ENCODE measurements at regions not wholly inside any gene's neighbourhood (a gene's known extent, or its start where the extent isn't known, plus 50 kb on each side); places are given as distances from the start of the nearest gene placed in this dataset.
A peak's percentile ranks its signal among the peaks of the same experiment; 100 is the strongest.

DNA sequence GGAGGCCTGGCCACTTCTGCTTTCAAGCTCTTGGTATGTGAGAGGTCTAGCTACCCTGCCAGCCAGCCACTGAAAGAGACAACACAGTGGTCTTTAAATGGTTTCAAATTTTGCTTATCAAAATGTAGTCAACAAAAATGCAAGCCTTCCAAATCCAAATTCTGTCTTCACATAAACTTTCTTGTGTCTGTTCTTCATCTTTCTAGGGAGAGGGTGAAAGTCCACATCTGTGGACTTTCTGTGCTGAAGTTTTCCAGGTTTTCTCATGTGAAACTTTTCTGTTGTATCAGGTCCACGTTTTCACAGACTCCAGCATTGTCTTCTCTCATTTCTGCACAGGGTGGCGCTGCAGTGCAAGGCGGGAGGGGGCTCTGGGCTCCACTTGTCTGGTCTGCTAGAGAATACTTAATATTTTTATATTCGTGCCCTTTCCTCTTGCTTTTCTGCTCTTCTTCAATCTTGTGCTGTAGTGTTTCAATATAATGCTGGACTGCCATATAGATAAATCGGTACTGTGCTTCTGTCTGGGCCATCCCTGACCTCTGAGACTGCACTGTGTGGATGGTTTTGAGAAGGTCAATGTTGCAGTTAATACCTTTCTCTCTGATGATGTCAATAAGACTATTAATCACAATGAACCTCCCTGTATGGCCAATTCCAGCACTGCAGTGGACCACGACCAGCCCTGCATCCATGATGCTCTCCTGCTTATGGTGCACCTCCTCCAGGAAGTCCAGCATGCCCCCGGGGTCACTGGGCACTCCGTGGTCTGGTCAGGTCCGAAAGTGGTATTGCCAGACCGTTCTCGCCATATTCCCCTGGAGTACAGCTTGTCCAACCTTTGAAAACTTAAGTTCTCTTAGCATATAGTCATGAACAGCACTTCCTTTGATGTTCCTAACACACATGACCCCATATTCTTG is 161.6 kb upstream of the TNFAIP3 start:
- TF ChIP-seq, protein P1, sequence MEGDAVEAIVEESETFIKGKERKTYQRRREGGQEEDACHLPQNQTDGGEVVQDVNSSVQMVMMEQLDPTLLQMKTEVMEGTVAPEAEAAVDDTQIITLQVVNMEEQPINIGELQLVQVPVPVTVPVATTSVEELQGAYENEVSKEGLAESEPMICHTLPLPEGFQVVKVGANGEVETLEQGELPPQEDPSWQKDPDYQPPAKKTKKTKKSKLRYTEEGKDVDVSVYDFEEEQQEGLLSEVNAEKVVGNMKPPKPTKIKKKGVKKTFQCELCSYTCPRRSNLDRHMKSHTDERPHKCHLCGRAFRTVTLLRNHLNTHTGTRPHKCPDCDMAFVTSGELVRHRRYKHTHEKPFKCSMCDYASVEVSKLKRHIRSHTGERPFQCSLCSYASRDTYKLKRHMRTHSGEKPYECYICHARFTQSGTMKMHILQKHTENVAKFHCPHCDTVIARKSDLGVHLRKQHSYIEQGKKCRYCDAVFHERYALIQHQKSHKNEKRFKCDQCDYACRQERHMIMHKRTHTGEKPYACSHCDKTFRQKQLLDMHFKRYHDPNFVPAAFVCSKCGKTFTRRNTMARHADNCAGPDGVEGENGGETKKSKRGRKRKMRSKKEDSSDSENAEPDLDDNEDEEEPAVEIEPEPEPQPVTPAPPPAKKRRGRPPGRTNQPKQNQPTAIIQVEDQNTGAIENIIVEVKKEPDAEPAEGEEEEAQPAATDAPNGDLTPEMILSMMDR (IDR thresholded peaks at IDR 0.05): peak; percentile 80
- DNase-seq: peak; percentile 52 to 64
- no peak overlapping the region for H3K4me3 ChIP-seq
- intact Hi-C loops (cut with DNase I): loop anchor here (2.0 to 5.0 kb wide), 7 partner anchors 97 to 402 kb away; partner anchors contain the start of genes PERP (in 1 of the 2) and TNFAIP3 (in 1 of the 2)
- H3K27me3 ChIP-seq (ENCODE audit: insufficient read depth in 3 of 3, low read length in 2 of 3): no peaks in the 10 kb centered on the region
- H3K9me3 ChIP-seq: no peaks in the 10 kb centered on the region
- peaks cover 24% of the 10 kb centered on the region for H3K4me1 ChIP-seq
- H3K27ac ChIP-seq: no peak overlapping the region
- peak; percentile 61 to 74 (median 72) for ATAC-seq
- no peaks in the 10 kb centered on the region for H3K36me3 ChIP-seq (ENCODE audit: insufficient read depth in 1 of 2, low read depth in 1 of 2)
- WGBS, 3 donors: 45 to 50% (median 49%) methylated on average over 11 of the region's 11 CpGs

DNA sequence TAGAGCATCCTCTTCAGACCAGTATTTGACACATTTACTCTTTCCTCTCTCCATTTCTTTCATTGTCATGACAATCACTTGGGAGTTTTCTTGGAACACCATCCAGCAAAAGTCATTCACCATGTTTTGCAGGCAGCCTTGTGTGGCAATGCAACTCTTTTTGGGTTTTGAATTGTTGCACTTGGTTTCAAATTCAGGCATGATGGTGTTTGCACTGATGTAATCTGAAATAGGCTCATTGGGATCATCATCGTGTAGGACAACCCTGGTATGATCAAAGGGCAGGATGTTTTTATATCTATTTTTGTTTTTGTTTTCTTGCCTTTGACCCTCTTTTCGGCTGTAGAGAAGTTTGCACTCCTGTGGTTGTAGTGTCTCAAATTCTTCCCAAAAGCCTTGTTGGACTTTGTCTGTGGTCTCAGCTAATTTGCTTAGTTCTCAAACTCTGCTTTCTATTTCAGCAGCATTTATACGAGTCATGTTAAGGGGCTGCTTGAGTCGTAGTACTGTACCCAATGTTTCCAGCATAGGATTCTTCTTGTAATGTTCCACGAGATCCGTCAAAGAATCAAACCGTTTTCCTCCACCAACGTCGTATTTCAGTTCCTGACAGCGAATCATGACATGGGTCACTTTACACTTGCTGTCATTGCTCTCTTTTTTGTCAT is 160.8 kb upstream of the TNFAIP3 start:
- H3K36me3 ChIP-seq (ENCODE audit: insufficient read depth in 1 of 2, low read depth in 1 of 2): no peaks in the 10 kb centered on the region
- 65 to 68% (median 66%) methylated on average over 10 of the region's 10 CpGs for WGBS, 3 donors

DNA sequence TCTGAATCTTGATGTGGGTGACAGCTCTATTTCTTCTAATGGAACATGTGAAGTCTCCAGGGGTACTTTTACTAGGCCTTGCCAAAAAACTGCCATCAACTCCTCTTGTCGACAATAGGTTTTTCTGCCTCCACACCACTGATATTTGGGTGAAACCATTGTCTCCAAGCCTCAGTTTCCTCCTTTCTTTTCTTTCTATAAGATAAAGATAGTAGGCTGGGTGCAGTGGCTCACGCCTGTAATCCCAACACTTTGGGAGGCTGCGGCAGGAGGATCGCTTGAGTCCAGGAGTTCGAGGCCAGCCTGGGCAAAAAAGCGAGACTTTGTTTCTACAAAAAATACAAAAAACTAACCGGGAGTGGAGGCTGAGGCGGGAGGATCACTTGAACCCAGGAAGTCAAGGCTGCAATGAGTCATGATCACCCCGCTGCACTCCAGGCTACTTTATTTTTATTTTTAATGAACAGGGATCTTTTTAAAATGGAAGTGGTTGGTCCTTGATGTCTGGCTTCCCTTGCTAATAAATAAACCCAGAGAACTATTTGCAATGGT is 159.9 kb upstream of the TNFAIP3 start:
- Histone ChIP-seq H3K9me3 (no peaks in the 10 kb centered on the region), H3K4me3 (no peak overlapping the region), H3K36me3 (ENCODE audit: insufficient read depth in 1 of 2, low read depth in 1 of 2) (no peaks in the 10 kb centered on the region), H3K27me3 (ENCODE audit: insufficient read depth in 3 of 3, low read length in 2 of 3) (no peaks in the 10 kb centered on the region), H3K27ac (no peak overlapping the region), H3K4me1 (peaks cover 19% of the 10 kb centered on the region)
- no peak for ATAC-seq
- WGBS, 3 donors: 86 to 90% (median 87%) methylated on average over 9 of the region's 9 CpGs
- TF ChIP-seq, protein P1 (IDR thresholded peaks at IDR 0.05): no peak
- intact Hi-C loops (cut with DNase I): loop anchor here (1.0 to 5.0 kb wide), 8 partner anchors 95 to 400 kb away; partner anchors contain the start of genes TNFAIP3 (in 2 of the 2) and PERP (in 1 of the 2)
- no peak for DNase-seq

More for the DNA sequence above, 160.8 kb upstream of the TNFAIP3 start:
- peaks cover 24% of the 10 kb centered on the region for H3K4me1 ChIP-seq
- H3K27me3 ChIP-seq (ENCODE audit: insufficient read depth in 3 of 3, low read length in 2 of 3): no peaks in the 10 kb centered on the region
- no peak overlapping the region for H3K4me3 ChIP-seq
- intact Hi-C loops (cut with DNase I): loop anchor here (2.0 to 5.0 kb wide), 7 partner anchors 96 to 401 kb away; partner anchors contain the start of genes PERP (in 1 of the 2) and TNFAIP3 (in 1 of the 2)
- no peak overlapping the region for H3K27ac ChIP-seq
- DNase-seq: no peak
- no peak for ATAC-seq
- TF ChIP-seq, protein P1 (IDR thresholded peaks at IDR 0.05): no peak
- H3K9me3 ChIP-seq: no peaks in the 10 kb centered on the region

DNA sequence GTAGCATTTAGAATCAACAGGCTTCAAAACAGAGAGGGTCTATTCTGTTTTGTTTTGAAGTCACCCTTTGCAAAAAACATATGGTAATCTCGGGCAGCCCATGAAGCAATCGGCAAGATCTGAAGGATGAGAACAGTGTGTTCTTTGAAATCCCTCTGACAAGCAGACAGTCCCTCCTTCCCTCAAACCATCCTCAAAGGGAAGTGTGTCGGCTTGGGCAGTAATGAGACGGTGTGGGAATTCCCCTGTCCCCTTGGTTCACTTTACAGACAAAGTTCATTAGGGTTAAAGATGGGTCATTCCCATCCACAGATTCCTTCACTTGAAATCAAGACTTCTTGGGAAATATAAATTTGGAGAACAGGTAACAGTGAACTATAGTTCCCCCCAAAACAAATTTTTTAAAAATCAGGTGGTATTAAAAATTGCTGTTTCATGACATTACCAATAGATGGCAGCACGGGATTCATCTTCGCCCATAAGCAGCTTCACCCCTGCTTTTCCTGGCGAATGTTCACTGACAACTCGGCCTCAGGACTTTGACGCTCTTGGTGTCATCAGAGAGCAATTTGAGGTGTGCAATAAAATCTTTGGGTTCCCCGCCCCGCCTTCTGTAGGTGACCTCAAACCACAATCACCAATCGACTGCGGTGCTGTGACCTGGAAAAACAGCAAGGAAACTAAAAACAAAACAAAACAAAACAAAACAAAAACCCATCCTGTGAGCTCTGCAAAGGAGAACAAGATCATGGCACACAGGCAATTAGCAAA is 159.3 kb upstream of the TNFAIP3 start:
- H3K27me3 ChIP-seq (ENCODE audit: insufficient read depth in 3 of 3, low read length in 2 of 3): no peaks in the 10 kb centered on the region
- no peak overlapping the region for H3K27ac ChIP-seq
- ATAC-seq (peak; percentile 71 to 88 (median 82)), DNase-seq (peak; percentile 35 to 60)
- H3K4me3 ChIP-seq: peak overlapping the region; percentile 35
- no peaks in the 10 kb centered on the region for H3K36me3 ChIP-seq (ENCODE audit: insufficient read depth in 1 of 2, low read depth in 1 of 2)
- WGBS, 3 donors: 5 to 17% (median 9%) methylated on average over 13 of the region's 13 CpGs
- peaks cover 13% of the 10 kb centered on the region for H3K4me1 ChIP-seq
- intact Hi-C loops (cut with DNase I): loop anchor here (1.0 to 5.0 kb wide), 9 partner anchors 43 to 400 kb away; partner anchors contain the start of genes TNFAIP3 (in 2 of the 2) and PERP (in 1 of the 2)
- H3K9me3 ChIP-seq: no peaks in the 10 kb centered on the region
- TF ChIP-seq, protein P1 (IDR thresholded peaks at IDR 0.05): peak; percentile 79

Data from psoas muscle (tissue), 7 donors.